ENCODE measurements at regions not wholly inside any gene's neighbourhood (a gene's known extent, or its start where the extent isn't known, plus 50 kb on each side); places are given as distances from the start of the nearest gene placed in this dataset.
"Not testable (repeated sequence)": the region's sequence is repeated elsewhere in the genome, so short reads cannot be mapped to it uniquely, and the experiment has no call there.

GRCh38 chr10:2918489-2918888, 148.9 kb upstream of the PFKP start:
- DNase-seq: no peak

GRCh38 chr10:2917926-2918325, 149.4 kb upstream of the PFKP start:
- no peak for DNase-seq

GRCh38 chr10:2915412-2915811, 151.9 kb upstream of the PFKP start:
- DNase-seq: no peak

GRCh38 chr10:2914741-2915140, 152.6 kb upstream of the PFKP start:
- no peak for DNase-seq

- no peak for DNase-seq
Measured at GRCh38 chr10:2913474-2913873, 153.9 kb upstream of the PFKP start.

GRCh38 chr10:2910656-2911055, 156.7 kb upstream of the PFKP start:
- DNase-seq: no peak

GRCh38 chr10:2909921-2910320, 157.4 kb upstream of the PFKP start:
- DNase-seq: no peak

- DNase-seq: no peak
Measured at GRCh38 chr10:2908851-2909630, 158.3 kb upstream of the PFKP start.

- no peak for DNase-seq
Measured at GRCh38 chr10:2906974-2907373, 160.4 kb upstream of the PFKP start.

GRCh38 chr10:2905851-2906250, 161.5 kb upstream of the PFKP start:
- no peak for DNase-seq

GRCh38 chr10:2900530-2900929, 166.8 kb upstream of the PFKP start:
- DNase-seq: no peak

- no peak for DNase-seq
Measured at GRCh38 chr10:2899246-2899951, 167.9 kb upstream of the PFKP start.

GRCh38 chr10:2898509-2898860, 168.9 kb upstream of the PFKP start:
- DNase-seq: no peak

GRCh38 chr10:2897619-2898508, 169.5 kb upstream of the PFKP start:
- DNase-seq: no peak

GRCh38 chr10:2896334-2896733, 171.0 kb upstream of the PFKP start:
- DNase-seq: not testable (repeated sequence)

GRCh38 chr10:2895594-2896196, 171.7 kb upstream of the PFKP start:
- DNase-seq: no peak

- no peak for DNase-seq
Measured at GRCh38 chr10:2893991-2894390, 173.4 kb upstream of the PFKP start.

- no peak for DNase-seq
Measured at GRCh38 chr10:2893158-2893845, 174.0 kb upstream of the PFKP start.

- DNase-seq: no peak
Measured at GRCh38 chr10:2891770-2892124, 175.6 kb upstream of the PFKP start.

- no peak for DNase-seq
Measured at GRCh38 chr10:2891073-2891769, 176.1 kb upstream of the PFKP start.

GRCh38 chr10:2890093-2890492, 177.3 kb upstream of the PFKP start:
- no peak for DNase-seq
